HG03066 (cell line): ENCODE measurements at regions not wholly inside any gene's neighbourhood (a gene's known extent, or its start where the extent isn't known, plus 50 kb on each side); places are given as distances from the start of the nearest gene placed in this dataset.
A peak's percentile ranks its signal among the peaks of the same experiment; 100 is the strongest.
"Not testable (repeated sequence)": the region's sequence is repeated elsewhere in the genome, so short reads cannot be mapped to it uniquely, and the experiment has no call there.

Source experiments
- ATAC-seq: cut with Tn5 transposase; IDR thresholded peaks from one replicate; pipeline ENCODE4 v1.9.1; 2021; ENCODE audit warnings: low read depth; ENCODE audit not compliant: unreplicated experiment

DNA sequence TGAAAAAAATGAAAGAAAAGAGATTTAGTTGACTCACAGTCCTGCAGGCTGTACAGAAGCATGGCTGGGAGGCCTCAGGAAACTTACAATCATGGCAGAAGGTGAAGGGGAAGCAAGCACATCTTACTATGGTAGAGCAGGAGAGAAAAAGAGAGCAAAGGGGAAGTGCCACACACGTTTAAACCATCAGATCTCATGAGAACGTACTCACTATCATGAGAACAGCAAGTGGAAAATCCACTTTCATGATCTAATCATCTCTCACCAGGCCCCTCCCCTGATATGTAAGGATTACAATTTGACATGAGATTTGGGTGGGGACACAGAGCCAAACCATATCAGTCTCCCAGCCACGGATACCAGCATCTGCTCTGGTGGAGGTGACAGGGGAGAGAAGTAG lies 50.8 kb upstream of the CPOX start:
- ATAC-seq: no peak

DNA sequence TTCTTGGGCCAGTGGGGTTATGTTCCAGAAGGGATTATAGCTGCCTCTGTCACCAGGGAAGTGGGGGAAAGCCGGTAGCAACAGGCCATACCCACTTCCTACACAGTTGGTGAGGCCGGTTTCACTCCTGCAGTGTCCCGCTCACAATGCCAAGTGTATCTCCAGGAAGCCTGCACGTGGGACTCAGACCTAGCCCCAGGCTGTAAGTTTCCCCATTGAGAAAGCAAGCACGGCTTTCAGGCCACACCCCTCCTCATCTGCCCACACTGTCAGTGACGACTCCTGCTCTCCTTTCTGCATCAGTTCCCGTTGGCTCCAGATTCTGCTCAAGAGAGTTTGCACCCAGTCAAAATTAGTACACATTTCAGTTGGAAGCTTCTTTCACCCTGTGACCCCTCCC lies 51.6 kb upstream of the CPOX start:
- no peak for ATAC-seq

DNA sequence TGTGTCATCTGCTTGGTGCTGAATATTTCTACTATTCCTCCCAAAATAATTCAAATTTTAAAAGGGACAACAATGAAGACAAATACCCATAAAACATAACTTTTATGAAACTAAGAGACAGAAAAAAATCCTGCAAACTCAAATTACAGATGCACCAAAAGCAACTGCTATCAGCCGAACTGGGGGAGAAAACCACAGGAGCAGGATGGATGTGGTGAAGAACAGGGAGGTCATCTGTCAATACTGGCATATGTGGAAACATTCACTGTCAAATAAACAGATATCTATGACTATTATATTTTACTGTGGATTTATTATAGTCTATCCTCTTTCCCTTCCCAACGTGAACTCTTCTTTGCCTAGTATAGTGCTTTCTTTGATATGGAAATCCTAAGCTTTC lies 53.3 kb upstream of the CPOX start:
- ATAC-seq: no peak

DNA sequence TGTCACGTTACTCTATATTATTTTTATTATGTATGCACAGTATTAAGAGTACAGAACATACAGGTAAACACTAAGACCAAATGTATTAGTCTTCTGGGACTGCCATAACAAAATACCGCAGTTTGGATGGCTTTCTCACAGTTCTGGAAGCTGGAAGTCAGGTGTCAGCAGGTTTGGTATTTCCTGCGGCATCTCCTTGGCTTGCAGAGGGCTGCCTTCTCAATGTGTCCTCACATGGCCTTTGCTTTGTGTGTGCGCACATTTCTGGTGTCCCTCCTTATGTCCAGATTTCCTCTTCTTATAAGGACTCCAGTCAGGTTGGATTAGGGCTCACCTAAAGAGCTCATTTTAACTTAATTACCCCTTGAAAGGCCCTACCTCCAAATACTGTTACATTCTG lies 53.8 kb upstream of the CPOX start:
- no peak for ATAC-seq

DNA sequence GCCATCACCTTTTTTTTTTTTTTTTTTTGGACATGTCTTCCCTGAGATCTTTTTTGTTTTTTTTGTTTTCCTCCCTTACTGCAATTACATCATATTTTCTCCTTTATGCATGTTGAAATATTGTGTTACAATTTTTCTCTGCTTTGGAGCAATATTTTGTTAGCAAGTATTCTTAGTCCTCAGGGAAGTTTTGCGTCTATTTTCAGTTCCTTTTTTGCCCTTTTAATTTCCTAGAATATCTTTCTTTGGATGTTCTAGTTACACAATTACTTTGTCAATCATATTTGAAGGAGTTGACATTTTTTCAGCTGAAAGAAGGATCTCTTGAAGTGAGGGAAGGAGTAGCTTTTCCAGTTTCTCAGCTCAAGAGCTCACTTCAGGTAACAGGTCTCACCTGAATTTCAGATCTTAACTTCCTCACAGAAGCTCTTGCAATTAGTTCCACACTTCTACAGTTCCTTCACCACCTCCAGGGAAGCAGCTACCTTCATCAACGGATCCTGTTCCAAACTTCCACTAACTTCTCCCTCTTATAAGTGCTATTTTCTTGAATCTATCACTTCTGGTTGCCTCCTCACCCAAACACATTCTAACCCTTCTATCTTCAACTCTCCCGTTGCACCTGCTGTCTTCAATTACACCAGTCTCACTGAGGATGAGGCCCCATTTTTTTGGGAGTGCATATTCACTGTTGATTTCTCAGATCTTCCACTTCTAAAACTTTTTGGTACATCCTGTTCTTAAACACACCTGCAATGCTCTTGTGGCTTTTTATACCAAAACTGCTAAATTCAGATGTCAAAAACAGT lies 57.8 kb upstream of the CPOX start:
- no peak for ATAC-seq

DNA sequence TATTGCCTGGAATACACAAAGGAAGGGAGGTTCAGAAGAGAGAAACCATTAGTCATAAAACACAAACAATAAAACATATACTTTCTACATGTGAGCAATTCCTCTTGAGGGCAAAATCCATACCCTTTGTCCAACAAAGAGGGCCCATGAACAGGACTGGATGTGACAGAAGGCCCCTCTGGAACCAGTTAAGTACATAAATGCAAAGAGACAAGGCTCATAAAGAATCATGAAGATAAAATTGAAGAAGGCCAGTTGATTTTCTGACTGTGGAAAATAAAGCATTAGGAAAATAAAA lies 58.3 kb upstream of the CPOX start:
- no peak for ATAC-seq

DNA sequence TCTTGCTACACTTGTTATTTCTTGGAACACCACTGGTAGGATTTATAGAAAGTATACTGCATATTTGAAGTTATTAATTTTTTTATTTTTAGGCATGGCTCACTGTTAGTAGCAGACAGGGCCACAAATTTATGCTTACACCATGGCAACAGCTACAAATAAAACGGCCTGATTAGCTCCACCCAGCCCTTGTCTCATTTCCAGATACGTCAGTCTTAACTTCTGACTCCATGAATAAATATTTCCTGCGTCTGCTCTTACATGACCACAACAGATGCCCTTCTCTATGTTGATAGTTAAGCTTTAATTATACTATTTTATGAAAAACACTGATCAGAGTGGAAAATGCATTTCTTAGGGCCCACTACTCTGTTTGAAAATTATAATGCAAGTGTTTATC lies 62.3 kb upstream of the CPOX start:
- no peak for ATAC-seq

DNA sequence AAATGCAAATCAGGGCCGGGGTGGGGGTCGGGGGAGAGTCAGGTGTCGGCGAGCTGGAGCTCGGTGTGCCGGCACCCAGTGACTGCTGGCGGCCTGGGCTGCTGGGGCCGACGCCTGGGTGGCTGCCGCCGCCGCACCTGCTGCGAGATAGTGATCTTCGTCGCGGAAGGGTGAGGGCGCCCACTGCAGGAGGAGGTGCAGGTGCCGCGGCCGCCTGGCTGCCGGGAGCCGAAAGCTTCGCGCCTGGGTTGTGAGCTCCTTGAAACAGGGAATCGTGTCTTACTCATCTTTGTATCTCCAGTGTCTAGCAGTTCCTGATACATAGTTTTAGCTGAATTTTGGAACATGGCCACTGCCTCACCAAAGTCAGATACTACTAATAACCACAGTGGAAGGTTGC lies 64.0 kb upstream of the CPOX start:
- peak; percentile 73 for ATAC-seq

DNA sequence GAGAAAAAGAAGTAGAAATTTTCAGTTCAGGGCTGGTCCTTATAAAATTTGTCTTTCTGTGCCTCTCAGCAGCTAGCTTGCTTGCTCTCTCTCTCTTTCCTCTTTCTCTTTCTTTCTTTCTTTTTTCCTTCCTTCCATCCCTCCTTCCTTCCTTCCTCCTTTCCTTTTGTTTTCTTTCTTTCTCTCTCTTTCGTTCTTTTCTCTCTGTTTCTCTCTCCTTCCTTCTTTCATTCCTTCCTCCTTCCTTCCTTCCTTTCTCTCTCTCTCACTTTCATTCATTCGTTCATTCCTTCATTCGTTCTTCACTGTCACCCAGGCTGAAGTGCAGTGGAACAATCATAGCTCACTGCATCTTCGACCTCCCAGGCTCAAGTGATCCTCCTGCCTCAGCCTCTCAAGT lies 69.3 kb upstream of the CPOX start:
- no peak for ATAC-seq

DNA sequence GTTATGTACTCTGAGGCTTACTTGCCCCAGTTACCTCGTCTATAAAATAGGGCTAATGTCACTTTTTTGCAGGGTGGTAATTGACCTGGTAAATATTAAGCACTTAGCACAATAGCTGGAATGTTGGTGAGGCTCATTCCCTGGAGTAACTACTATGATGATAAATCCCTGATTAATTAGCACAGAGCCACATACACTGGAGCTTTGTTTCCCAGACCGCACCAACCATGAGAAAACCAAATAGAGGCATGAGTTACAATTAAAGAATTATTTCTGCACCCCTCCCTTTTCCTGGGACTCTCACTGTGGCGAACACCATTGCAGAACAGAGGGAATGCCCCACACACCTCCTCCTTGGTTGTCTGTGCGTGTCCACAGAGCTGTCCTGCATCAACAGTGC lies 76.6 kb upstream of the CPOX start:
- ATAC-seq: no peak

DNA sequence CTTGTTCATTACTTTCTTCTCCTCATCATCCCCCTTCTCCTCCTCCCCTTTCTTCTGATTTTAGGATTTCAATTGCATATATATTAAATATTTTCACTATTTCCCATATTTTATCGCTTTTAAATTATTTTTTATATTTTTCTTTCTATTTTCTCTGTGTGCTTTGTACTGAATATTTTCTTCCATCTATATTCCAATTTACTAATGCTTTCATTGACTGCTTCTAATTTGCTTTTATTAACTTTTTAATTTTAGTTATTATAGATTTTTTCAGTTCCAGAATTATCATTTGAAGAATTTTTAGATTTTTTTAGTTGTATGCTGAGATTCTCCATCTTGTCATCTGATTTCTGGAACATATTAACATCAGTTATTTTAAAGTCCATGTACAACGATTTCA lies 83.2 kb upstream of the ST3GAL6 start:
- no peak for ATAC-seq

DNA sequence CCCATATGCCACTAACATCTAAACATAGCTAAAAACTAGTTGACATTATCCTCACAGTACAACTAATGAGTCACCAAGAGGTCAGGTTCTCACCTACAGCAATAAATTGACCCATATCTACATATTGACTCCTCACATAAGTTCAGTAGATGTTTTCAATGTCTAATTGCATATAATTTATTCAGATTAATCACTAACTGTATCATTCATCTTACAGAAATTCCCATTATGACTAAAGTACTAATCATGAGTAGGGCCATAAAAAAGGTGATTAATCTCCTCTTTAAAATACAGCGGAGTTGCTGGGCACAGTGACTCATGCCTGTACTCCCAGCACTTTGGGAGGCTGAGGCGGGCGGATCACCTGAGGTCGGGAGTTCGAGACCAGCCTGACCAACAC lies 82.4 kb upstream of the ST3GAL6 start:
- no peak for ATAC-seq

DNA sequence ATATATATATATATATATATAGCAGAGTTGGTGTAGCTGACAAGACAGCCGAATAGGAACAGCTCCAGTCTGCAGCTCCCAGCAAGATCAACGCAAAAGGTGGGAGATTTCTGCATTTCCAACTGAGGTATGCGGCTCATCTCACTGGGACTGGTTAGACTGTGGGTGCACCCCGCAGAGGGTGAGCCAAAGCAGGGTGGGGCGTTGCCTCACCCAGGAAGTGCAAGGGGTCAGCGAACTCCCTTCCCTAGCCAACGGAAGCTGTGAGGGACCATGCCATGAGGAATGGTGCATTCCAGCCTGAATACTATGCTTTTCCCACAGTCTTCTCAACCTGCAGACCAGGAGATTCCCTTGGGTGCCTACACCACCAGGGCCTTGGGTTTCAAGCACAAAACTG lies 81.7 kb upstream of the ST3GAL6 start:
- no peak for ATAC-seq

DNA sequence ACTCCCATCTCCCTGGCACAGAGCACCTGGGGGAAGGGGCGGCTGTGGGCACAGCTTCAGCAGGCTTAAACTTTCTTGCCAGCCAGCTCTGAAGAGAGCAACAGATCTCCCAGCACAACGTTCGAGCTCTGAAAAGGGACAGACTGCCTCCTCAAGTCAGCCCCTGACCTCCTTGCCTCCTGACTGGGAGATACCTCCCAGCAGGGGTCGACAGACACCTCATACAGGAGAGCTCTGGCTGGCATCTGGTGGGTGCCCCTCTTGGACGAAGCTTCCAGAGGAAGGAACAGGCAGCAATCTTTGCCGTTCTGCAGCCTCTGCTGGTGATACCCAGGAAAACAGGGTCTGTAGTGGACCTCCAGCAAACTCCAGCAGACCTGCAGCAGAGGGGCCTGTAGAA lies 80.7 kb upstream of the ST3GAL6 start:
- ATAC-seq: not testable (repeated sequence)

DNA sequence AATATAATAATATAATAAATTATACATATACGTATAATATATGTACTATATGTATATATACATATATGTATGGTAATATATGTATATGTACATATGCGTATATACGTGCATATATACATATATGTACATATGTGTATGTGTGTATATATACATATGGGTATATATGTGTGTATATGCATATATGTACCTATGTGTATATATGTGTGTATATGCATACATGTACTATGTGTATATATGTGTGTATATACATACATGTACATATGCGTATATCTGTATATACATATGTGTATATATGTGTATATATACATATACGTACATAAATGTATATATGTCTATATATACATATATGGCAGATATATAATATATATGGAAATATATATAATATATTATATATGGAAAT lies 74.8 kb upstream of the ST3GAL6 start:
- ATAC-seq: no peak

DNA sequence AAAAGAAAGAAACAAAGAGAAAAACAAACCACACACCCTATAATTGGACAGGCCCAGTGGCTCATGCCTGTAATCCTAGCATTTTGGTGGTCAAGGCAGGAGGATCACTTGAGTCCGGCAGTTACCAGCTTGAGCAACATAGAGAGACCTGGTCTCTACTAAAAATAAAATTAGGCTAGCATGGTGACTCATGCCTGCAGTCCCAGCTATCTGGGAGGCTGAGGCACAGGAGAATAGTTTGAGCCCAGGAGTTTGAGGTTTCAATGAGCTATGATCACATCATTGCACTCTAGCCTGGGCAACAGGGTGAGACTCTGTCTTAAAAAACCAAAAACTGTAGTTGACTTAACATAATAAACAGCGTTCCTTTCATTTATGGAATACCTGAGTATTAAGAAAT lies 72.3 kb upstream of the ST3GAL6 start:
- no peak for ATAC-seq

DNA sequence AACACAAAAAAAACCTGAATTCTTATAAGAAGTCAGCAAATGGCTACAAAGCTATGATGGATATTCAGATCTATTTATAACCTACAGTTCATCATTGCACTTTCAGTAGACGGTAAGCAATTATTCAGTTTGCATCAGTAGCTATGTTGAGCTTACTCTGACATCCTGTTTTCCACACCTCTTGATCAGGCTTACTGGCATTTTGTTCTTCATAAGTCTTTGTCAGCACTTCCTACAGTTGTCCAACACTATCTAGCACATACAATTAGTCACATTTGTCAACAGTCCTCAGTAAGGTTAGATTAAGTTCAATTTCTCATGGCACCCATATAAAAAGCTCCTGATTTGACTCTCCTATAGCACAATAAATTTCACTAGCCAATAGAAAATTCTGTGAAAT lies 71.2 kb upstream of the ST3GAL6 start:
- ATAC-seq: no peak

DNA sequence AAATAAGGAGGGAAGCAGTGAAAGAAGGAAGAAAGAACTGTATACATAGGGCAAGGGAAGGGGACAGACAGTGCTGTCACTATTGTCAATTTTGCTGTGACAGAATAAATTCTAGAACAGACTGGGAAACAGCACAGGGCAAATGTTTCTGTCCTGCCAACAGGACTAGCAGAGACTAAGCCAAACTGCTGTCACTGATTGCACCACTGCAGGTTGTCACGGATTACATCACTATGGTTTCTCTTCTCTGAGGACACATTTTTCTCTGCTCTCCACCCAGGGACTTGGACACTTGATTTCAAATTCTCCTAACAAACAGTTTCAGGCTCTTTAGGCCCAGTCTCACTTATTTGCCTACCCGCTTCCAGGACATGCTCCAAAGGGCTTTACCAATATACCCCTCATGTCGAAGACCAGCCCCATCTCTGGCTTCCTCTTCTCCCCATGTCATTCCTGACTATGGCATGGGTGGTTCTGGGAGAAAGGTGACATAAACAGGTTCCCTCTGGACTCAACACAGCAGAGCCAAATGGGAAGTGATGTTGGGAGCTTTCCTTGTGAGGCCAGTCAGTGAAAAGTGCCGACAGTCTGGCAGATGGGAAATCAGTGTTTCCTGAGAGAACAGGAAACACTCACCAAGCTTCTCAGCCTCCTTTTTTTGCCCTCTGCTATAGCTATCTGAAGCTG lies 70.2 kb upstream of the ST3GAL6 start:
- no peak for ATAC-seq

DNA sequence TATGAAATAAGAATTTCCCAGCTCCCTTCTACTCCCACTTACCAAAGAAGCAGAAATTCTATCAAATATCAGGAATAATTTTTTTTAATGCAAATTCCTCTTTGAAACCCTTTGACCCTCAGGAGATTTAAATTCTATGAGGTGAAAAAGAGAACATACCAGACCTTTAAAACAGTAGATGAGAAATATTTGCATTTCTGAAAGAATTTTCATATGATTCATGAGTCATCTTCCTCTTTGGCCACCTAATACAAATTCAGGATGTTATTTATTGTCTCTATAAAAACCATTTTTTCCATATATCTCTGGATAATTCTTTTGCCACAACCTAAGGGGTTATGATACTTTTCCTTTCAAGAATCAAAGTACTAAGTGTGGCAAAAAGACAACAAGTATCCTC lies 67.3 kb upstream of the ST3GAL6 start:
- ATAC-seq: no peak

DNA sequence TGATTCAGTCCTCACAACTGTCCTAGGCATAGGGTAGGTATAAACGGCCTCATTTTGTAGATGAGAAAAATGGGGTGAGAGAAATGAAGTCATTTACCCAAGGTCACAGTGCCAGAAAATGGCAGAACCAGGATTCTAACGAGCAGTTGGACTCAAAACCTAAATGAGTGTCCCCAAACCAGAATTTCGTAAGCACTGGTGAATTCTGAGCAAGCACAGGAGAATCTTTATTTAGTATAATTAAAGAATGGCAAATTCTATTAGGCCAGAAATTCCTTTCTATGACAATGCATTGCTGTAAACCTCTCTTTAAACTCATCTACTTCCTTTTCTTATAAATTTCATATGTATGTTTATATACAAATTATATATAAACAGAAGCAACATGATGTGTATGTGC lies 66.8 kb upstream of the ST3GAL6 start:
- not testable (repeated sequence) for ATAC-seq

DNA sequence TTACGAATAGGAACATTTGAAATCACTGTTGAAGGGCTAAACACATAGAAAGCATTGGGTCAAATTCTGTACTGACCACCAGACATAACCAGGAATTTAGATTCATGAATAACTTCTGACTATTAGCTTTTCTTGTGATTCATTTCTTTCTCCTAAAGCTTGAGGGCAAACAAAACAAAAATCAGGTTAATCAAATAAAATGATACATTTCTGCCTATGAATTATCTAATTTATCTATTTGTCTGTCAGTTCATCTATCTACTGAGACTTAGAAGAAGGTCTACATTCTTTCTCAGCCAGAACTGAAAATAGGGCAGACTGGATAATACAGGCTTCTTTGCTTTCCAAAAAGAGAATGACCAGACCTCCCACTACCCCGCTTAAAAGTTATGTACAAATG lies 65.9 kb upstream of the ST3GAL6 start:
- ATAC-seq: no peak

DNA sequence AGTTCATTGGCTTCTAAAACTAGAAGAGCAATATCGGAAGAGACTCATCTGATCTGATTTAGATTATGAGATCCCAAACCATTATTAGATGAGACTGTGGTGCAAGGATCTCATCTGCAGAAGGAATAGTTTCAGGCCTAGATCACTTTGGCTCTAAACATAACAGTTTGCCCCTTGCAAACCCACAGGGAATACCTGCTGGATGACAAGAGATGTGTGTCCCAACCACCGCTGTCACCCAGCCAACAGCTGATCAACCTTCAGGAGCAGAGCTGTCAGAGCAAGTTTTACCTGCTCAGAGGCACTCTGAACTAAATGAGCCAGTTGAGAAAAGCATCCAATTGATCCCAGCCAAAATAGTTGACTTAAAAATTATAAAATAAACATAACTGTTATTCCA lies 64.0 kb upstream of the ST3GAL6 start:
- ATAC-seq: no peak
